ENCODE measurements at regions not wholly inside any gene's neighbourhood (a gene's known extent, or its start where the extent isn't known, plus 50 kb on each side); places are given as distances from the start of the nearest gene placed in this dataset.
A peak's percentile ranks its signal among the peaks of the same experiment; 100 is the strongest.

DNA sequence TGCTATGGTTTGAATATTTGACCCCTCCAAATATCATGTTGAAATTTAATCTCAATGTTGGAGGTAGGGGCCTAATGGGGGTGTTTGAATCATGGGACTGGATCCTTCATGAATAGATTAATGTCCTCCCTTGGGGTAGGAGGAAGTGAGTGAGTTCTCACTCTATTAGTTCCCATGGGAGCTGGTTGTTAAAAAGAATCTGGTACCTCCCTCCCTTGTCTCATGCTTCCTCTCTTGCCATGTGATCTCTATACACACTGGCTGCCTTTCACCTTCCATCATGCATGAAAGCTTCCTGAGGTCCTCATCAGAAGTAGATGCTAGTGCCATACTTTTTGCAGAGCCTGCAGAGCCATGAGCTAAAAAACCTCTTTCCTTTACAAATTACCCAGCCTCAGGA is 177.7 kb upstream of the MCTP2 start:
- no peak for DNase-seq

DNA sequence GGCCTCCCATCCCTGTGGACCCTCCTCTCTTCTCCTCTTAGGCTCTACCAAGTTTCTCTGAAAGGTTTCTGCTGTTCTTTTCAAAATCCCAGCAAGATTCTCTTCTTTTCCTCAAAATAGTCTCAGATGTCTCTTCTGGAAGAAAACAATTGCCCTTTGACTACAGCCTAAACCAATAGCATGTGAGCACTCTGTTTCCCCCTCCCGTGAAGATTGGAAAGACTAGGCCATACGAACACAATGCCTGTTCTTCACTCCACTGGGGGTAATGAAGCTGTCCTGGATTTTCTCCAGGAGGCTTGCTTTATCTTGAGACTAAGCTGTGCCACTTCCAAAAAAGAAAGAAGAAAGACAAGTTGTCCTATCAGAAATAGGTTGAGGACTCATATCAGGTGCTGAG is 178.7 kb upstream of the MCTP2 start:
- DNase-seq: no peak

DNA sequence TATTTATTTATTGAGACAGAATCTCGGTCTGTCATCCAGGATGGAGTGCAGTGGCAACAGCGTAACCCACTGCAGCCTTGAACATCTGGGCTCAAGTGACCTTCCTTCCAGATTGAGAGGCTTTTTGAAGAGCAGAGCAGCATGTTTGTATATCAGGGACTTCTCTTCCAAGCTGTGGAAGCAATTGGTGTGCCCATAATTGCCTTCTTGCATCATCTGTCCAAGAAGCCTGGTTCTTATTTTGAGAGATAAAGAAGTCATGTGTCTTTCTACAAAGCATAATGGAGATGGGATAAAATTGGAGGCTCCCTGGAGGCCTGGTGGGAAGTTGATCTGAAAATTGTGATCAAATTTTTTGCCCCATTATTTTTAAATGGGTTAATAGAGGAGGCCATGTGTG is 183.8 kb upstream of the MCTP2 start:
- DNase-seq: no peak

DNA sequence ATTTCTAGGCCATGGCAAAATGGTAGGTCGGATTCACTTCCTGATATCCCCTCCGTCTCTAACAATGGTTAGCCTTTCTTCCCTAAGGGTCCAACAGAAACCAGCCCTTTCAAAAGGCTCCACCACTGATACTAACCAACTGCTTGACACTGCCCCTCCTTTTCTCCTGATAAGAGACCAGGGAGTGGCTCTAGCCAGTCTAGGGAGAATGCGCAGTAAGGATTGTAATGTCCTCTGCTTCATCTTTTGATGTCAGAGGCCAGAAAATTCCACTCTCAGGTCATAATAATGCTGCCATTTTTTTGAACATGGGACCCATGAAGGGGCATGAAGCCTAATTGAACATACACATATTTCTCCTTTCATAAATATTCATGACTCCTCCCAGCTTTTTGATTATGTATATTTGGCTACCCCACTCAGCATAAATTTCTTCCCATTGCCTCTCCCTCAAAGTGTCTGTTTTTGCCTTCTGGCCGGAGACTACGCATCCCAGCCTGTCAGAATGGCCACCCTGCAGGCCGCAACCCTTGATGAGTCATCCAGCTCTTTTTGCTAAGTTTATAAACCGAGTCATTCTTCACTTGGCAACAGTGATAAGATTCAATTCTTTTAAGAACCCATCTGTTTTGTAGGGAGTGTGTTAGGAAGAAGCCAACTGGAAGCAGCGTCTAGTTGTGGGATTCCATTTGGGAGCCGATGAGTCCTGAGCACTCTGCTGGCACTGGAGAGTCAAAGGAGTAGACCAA is 189.0 kb upstream of the MCTP2 start:
- no peak for DNase-seq

DNA sequence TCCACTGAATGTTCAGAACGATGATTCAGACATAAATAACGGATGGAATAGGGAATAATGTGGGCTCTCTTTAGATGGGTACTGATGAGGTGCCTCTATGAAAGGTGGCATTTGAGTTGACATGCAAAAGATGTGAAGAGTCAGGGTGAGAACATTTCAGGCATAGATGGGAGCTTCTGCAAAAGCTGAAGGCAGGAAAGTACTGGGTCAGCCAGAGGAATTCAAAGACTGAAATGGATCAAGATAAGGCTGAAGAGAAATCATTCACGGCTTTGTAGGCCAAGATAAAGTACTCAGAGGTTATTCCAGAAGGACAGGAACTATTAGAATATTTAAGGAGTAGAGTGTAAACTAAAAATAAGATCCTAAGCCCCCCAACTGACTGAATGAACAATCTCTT is 189.6 kb upstream of the MCTP2 start:
- DNase-seq: no peak

DNA sequence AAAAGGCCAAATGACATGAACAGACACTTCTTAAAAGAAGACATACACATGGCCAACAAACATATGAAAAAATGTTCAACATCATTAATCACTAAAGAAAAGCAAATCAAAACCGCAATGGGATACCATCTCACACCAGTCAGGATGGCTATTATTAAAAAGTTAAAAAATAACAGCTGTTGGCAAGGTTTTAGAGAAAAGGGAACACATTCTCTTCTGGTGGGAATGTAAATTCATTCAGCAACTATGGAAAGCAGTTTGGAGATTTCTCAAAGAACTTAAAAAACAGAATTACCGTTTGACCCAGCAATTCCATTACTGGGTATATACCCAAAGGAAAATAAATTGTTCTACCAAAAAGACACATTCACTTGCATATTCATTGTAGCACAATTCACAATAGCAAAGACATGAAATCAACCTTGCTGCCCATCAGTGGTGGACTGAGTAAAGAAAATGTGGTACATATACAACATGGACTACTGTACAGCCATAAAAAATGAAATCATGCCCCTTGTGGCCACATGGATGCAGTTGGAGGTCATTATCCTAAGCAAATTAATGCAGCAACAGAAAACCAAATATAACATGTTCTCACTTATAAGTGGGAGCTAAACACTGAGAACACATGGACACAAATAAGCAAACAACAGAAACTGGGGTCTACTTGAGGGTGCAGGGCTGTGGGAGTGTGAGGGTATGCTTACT is 190.7 kb upstream of the MCTP2 start:
- peak; percentile 86 for DNase-seq

DNA sequence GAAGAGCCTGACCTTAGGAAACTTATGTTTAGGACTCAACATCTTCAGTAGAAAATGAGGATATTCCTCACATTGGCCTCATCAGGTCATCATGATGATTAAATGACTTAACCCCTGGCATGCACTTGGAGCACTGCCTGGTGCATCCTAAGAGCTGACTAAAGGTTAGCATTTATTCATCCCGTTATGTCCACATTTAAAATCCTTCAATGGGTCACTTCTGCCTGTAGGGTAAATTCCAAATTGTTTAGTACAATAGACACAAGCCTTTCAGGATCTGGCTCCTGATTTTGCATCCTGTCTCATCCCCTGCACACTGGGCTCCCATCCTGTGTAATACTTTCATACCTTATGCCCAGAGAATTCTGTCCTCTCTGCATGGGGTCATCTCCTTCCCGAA is 195.2 kb upstream of the MCTP2 start:
- DNase-seq: no peak

DNA sequence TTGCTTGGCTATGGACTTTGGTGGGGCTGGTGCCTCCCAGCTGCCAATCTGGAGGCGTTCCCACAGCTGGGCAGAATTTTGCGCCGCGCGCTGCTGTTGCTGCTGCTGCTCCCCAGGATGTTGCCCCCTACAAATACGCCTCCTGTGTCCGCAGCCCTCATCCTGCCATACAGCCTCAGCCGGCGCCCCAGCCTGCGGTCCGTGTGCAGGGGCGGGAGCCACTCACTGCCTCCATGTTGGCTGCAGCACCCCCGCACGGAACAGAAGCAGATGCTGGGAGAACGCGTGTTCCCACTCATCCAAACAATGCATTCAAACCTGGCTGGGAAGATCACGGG is 197.7 kb upstream of the MCTP2 start:
- no peak for DNase-seq

DNA sequence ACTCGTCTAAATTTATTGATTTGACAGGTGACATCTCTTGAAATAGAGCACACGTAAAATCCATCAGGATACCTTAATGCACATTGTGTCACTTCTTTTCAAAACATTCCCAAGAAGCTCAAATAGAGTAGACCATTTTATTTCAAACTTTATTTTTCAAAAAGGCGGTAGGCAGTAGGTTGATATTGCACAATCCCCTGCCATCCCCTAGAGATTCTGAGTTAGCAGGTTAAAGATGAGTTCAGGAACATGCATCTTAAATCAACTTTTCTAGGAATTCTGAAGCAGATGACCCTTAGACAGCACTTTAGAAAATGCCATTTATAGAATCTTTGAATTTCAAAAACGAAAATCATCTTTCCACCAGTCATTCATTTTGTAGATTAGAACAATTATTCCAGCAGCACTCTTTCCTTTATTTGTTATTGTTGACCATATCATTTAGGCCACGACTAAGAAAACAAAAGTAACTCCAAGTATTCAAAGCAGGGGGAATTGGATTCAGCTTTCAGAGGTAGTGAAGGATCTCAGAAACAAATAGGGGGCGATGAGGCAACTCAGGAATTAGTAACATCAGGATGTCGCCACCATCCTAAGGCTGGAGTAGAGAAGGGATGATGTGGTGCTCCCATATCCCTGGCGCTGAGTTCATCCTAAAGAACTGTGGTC is 198.2 kb upstream of the MCTP2 start:
- DNase-seq: no peak

DNA sequence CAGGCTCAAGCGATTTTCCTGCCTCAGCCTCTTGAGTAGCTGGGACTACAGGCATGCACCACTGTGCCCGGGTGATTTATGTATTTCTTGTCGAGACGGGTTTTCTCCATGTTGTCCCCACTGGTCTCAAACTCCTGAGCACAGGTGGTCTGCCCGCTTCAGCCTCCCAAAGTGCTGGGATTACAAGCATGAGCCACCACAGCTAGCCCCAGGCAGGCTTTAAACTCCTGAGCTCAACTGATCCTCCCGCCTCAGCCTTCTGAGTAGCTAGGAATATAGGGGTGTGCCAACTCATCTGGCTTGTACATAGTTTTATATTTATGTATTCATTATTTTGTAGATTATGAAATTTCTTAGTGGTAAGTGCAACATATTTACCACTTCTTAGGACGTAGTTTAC is 198.8 kb upstream of the MCTP2 start:
- no peak for DNase-seq

DNA sequence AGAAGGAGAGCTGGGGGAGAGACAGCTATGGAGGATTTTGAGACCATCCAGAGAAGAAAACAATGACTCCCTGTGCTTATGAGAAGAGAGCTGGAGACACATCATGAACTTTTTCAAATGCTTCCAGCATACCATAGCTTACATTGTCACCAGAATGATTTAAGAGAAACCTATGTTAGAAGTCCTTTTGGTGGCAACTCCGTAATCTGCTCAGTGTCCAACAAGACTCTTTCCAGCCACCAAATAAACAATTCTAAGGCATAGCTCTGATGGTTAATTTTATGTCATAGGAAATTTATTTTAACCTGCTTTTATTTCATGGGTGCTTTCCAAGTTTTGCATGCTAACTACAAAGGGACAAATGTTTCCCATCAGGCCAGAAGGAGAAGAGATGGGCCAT is 200.3 kb upstream of the MCTP2 start:
- no peak for DNase-seq

DNA sequence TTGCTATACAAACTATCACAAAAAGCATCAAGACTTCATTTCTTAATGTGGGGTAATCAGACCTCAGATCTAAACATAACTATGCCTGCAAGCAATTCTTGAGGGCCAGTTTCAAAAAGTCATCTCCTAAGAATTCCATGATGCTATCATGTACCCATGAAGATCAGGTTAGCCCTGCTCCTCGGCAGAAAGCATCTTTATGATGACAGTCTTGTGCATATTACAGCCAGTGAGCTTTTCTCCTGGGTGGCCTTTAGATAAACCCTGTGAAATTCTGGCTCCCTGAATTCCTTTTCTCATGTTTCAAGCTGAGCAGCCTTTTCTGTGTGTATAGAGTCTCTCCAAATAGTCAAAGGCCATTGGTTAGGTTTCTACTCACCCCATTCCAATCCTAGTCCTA is 201.9 kb upstream of the MCTP2 start:
- peak; percentile 94 for DNase-seq

DNA sequence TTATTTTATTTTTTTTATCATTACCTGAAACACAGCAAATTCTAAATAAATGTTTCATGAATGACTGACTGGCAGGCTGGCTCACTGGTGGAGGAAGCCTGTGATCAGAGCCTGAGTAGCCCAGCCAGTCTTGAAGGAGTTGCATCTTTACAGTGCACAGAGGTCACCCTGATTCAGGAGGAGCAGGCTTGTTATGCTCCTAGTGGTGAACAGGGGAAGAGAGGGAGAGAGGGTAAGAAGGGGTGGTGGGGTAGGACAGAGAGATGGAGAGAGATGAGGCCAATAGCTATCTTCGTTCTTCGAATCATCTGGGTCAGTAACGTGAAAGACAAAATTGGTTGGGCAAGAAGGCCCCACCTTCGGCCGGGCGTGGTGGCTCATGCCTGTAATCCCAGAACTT is 202.6 kb upstream of the MCTP2 start:
- DNase-seq: no peak

DNA sequence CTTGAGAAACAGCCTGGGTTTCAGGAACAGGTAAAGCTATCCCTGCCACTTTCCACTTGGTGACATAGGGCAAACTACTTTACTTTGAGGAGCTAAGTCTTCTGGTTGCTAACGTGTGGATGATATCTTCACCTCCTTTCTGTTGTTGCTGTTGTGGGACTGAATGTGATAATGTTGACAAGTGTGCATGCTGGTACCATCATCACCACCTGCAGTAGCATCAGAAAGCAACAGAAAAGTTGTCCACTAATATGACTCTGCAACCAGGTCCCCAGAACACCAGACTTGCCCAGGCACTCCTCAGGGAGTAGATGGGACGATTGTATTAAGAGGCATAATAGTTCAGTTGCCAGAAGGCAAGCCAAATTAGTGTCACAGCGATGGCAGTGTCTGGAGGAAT is 203.2 kb upstream of the MCTP2 start:
- DNase-seq: no peak

DNA sequence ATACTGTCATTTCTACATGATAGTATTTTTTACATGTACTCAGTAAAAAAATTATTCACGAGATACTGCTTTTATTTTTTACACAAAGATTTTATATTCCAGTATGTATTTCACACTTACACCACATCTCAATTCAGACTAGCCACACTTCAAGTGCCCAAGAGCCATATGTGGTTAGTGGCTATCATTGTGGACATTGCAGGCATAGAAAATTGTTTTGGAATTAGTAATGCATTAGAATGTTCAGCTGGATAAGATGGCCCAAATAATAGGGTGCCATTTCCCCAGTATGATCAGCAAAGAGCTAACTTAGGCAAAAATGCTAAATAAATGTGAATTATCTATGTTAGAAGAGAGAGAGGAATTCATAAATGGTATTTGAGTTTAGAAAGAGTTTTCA is 203.8 kb upstream of the MCTP2 start:
- peak; percentile 39 for DNase-seq

DNA sequence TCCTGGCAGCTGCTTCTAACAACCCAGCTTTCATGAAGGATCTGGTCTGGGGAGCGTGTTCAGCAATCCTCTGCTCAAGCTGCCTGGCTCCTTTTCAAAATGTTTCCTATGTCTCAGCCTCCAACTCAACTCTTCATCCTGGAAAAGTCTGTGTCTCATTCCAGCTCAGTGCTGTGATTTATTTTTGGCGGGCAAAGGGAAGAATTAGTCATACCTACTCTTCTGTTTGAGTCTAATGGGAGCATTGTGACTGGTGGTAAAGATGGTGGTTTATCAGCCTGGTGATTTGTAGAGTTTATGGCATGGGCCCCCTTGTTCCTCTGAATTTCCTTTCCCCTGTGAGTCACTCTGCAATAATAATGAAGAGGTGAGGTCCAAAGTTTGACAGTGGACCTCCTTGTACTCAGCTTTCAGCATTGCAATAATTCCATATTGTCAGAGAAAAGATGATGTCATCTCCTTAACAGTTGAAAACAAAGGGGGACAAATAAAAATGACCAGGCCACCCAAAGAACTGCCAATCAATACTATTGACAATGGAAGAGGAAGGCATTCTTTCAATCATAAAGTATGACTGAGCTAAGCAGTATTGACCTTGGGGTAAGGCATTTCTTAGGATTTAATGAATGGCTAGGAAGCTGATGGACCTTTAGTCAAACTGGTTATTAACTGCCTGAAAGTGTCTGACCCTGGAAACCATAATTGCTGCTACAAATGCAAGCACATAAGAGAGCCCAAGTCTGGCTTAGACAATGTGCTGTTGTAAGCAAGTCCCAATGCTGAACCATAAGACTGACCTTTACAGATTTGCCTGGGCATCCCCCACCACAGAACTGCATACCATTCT is 204.7 kb upstream of the MCTP2 start:
- DNase-seq: peak; percentile 98

DNA sequence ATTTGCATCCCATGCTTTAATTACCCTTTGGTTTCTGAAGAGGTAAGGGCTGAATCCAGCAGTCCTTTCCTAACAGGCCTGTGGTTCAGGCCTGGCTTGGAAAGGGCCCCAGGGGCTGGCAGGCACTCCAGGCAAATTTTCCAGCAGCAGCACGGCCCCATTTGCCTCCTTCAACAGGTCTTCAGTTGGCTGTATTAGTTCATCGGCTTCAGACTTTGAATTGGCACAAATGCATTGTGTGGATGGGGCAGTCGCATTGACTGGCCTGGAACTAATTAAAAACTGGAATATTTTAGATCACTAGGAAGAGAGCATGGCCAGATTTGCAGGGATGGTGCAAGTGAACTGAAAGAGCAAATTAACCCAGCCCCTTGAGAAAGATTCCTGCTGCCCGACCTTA is 207.8 kb upstream of the MCTP2 start:
- peak; percentile 68 for DNase-seq

DNA sequence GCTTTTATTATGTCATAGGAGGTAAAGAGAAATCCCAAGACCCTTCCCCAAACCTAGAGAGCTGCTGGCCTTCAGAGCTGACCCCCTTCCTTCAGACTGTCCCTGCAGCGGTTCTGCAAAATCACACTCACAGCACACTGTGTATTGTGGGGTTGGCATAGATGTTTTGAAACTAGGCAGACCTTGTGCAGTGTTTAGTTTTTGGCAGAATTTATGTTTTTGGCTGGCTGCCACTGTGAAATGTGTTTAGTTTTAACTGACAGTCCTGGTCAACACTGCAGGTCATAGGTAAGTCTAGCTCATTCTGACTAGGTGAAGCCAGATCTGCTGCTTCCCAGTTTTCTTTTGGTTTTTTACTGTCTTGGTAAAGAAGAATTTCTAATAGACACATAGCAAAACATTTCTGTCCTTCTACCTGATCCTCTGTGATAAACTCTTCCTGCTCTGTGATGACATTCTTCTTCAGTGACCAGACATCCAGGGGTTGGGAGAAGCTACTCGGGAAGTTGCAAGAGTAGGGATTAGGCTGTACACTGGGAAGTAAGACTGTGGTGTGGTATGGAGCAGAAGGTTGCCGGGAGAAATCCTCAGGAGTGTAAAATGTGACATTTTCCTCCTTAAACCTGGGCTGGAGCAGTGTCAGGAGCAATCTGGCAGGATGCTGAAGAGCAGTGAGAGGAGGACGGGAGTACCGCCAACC is 209.6 kb upstream of the MCTP2 start:
- no peak for DNase-seq

DNA sequence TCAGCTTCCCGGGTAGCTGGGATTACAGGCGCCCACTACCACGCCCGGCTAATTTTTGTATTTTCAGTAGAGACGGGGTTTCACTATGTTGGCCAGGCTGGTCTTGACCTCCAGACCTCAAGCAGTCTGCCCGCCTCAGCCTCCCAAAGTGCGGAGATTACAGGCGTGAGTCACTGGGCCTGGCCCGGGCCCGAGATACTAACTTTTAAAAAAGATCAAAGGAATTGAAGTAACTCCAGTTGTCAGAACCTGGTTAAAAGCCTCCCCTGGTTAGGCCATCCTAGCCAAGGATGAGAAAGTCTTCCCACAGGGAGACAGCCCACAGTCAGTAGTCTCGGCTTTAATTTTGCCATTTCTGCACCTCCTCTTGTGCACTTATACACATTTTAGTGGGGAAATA is 212.3 kb upstream of the MCTP2 start:
- DNase-seq: no peak

DNA sequence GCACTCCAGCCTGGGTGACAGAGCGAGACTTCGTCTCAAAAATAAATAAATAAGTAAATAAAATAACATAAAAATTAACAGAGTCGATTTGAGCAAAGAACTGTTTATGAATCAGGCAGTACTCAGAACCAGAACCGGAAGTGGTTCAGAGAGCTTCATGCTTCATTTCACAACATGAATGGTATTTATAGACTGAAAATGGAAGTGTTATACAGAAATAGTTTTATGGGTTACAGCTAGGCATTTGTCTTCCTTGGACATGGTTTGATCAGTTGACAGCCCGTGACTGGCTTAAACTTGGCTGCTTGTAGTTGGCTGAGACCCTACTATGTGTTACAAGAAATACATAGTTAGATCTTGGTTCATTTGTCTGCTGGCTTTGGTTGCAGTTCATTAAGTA is 216.0 kb upstream of the MCTP2 start:
- no peak for DNase-seq

DNA sequence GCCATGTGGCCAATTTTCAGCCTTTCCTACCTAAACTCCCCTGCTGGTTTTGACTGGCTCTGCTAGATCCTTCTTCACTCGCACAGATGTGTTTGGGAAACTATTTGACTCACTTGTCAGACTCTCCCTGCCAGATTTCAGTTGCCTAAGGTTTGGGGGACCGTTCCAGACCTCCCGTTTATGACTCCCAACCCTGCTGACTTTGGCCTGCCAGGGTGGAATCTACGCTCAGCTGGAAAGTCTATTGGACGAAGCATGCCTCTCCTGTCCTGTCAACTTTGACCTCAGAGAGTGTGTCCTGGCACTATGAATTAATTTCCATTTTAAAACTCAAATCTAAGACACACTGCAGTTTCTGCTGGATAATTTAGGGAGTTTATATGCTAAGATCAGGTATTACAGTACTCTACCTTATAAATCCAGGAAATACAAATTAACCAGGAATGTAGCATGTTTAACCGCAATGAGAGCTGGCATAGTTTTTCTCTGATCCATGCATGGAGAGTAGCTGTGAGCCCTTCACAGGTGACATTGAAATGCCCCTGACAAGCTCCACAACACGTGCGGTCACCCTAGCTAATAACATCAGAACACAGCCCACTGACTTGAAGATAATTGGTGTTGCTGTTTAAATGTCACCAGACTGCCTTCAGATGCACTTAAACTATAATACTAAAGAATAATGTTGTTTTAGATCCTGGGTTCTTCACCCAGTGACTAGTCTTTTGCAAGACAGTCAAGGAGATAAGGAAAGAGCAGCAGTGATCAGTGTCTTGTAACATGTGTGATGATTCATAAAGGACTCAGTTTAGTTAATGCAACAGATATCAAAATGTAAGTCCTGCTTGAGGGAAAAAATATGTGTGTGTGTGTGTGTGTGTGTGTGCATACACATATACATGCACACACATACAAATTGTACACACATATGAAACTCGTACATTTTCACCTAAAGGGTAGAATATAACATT is 223.0 kb upstream of the MCTP2 start:
- no peak for DNase-seq

All from fibroblast of skin of abdomen (primary cell).